C1 segment of cervical spinal cord (tissue), 14 donors: ENCODE measurements at regions not wholly inside any gene's neighbourhood (a gene's known extent, or its start where the extent isn't known, plus 50 kb on each side); places are given as distances from the start of the nearest gene placed in this dataset.

Experiments
- DNase-seq, 14 donors: peaks; one replicate each; lab custom pipeline; 2025; lab: John Stamatoyannopoulos, UW

DNA sequence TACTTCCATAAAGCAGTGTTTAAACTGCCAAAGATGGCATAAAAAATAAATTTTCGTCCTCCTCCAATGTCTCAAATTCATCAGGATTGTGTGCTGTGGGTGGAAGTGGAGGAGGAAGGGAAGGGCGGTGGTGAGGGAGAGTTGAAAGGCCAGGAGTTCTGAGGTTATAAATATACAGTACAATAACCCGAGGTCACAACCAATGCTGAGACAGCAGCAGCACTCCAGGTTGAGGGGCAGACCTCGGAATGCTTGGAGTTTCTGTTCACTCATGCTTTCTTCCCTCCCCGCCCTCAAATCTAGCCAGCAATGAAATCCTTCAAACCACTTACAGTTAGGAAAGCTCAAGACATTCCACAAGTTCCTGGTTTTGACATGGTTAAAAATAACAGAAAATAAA lies 134.0 kb upstream of the SMAD1 start:
- no peak for DNase-seq

DNA sequence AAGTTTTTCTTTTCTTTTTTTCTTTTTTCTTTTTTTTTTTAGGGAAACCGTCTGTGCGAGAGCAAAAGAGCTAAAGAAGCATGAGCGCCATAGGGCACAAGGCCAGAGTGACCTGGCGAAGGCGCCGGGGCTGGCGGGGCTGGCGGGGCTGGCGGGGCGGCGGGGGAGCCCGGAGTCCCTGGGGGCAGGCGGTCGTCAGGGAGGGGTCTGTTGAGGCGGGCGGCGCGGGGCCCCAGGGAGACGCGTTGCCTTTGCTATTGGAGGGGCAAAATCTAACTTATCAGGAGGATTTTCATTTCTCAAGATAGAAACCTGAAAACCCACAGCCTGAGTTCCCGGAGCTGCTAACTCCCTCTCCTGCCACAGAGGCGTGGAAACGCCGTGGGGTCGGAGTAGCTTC lies 135.6 kb upstream of the SMAD1 start:
- no peak for DNase-seq

DNA sequence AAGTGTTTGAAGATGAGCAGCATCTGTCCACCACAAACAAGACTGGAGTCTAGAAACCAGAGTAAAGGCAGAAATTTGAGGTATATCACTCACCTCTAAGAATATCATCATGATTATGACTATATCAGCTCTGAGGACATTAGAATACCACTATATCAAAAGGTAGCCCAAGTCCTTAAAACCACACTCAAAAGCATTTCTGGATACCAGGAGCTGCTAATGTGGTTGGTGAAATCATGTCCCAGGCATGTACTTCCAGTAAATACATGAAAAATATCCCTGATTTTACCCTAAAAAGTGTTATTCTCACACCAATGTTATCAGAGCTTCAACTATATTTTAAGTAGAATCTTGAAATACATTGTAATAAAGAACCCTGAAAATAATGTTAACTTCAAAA lies 136.3 kb upstream of the SMAD1 start:
- no peak for DNase-seq

DNA sequence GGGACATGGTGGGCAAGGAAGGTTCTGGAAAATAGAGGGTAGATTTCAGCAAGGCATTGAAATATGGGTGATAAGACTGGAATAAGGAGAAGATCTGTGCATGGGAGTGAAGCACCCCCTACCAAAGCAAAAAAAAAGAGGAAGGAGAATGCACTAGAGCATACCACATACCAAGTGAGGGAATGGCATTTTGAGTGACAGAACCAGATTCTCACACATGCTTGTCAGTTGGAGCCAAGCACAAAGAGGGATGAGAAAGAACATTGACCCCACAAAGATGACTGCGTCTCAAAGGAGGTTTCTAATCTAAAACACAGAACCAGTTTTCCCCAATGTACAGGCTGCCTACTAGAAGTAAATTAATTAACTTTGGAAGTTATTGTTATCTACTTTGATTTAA lies 140.3 kb upstream of the SMAD1 start:
- DNase-seq = no peak

DNA sequence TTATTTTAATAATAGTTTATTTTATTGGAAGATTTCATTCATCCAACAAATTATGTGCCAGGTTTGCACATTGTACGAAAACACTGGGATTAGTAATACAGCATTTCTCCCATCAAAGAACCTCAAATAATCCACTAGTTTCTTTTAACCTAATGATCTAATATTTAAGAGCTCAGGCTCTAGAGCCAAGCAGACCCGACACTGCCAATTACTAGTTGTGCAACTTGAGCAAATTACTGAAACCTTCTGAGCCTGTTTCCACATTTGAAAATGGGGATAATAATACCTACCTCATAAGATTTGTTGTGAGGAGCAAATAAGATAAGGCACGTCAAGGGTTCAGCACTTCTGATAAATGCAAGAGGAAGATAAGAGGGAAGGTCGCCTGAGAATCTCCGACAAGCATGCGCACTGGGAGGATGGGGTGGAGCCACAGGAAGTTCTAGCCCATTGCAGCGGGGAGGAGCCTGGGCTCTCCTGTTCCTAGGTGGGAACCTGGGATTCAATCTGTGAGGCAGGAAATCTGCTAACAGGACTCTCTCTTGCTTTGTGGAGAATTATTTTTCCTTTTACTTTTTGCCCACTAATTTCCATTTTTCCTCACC lies 141.5 kb upstream of the SMAD1 start:
- no peak for DNase-seq

DNA sequence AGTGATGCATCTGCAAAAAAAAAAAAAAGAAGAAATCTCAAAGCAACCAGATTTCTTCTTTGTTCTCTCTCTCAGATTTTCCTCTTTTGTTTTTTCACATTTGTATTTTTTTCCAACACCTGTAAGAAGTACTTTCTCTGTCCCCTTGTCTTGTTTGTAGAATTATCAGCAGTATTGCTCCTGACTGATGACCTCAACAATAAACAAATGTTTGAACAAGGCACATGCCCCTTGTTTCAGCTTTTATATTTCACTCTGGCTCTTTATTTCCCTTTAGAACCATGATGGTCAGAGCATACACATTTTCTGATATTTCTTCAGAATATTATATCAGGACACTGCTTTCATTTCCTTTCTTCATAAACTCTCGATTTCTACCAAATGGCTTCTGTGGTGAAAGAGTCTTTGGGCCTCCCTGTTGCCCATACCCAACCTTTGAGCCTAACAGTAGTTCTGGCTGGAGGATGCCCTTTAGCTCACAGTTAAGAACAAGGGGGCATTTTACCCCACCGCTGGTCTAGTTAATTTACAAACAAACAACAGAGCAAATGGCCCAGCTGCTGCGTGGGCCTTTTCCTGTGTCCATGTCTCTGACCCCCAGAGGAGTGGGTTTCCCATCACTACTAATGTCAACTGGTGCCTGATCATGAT lies 142.5 kb upstream of the SMAD1 start:
- DNase-seq = no peak

DNA sequence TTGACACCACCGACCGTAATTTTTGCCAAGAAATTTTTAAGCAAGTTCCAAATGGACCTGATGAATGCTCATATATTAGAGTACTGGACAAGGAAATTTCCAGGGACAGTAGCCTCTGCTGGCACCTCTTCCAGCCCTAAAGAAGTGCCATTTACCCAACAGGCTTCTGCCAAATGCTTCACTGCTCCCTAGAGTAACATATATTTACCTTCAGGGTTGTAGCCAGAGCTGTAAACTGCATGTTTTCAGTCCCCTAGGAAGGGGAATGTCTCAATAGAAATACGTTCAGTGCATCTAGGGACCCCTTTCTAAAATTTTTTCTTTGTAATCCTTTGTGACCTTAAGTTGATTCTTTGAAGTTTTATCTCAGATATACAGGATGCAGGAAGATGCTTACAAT lies 143.1 kb upstream of the SMAD1 start:
- DNase-seq = no peak

DNA sequence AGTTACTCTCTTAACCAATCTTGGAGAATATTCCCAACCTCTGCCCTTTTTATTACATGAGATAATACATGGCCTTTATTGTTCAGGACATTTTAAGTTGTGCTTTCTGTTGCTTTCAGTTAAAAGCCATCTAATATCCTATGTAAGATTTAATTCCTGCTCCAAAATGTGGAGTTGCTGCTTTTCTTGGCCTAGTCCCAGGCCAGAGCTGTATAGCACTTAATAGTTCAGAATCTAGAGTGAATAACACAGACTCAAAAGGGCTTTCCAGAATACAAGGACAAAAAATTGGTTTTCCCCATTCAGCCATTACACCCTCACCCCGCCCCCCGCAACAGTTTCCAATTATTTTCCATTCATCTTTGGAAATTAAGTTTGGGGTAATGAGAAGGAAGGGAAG lies 144.3 kb upstream of the SMAD1 start:
- DNase-seq = no peak

DNA sequence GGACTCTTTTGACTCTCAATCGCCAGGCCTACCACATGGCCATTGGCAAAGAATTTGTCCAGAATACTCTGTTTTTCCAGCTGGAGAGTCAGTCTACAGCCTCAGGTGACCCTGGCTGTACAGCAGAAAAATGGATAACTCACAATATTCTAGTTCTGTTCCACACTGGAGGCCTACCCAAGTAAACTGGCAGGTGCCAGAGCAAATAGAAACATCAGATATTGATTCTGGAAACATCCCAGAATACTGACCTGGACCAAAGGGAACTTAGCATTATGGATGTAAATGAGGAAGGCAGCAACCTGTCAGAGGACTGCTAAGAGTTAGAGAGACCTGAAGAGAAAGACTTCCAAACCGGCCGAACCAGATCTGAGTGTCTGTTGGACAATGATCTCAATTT lies 147.9 kb upstream of the SMAD1 start:
- no peak for DNase-seq

DNA sequence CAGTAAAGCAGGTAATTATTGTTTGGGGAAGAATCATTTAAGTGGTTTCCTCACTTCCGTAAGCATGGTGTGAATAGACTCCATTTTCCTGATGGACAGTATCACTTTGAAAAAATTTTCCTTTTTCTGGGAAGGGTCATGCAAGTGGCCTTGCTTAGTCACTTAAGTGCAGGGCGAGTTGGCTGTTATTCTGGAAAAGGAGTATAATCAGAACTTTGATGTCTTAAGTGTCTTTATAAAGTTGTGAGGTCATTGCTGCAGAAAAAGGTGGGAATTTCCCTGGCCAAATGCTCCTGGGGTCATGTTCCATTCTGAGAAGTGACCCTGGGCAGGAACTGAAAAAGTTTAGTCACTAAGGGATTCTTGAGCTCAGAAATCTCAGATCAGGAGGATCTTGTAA lies 146.1 kb upstream of the OTUD4 start:
- DNase-seq = no peak

DNA sequence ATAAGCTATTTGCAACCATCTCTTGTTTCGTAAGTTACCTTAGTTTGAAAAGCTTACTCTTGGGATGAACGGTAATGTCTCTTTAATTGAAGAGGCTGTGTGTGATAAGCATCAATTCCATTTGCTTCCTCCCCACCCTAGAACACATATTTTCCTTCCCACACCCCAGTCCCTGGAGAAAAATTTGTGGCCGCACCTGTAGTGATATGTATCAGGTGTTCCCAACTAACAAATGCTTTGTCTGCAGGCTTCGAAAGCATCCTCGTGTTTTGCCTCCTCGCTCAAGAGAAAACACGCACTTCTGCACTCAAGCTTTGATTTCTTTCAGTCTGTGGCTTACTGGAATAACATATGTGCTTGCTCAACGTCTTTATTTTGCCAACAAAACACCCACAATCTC lies 143.8 kb upstream of the OTUD4 start:
- no peak for DNase-seq

DNA sequence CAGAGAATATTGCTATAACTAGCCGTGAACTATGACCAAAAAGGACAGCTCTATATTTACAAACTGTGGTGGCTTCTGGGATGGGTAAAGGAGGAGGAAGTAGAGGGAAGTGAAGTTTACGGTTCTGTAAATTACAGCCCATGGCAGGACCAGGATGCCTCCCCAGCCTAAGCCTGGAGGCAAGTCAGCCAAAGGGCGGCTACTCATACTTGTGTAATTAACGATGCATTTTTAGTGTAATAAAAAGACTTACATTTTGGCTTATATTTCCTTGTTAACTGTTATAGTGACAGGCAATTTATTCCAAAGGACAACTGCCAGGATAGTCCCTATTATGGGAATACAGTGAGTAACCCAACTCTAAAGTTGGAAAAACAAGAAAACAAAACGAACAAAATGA lies 139.9 kb upstream of the OTUD4 start:
- DNase-seq = no peak

DNA sequence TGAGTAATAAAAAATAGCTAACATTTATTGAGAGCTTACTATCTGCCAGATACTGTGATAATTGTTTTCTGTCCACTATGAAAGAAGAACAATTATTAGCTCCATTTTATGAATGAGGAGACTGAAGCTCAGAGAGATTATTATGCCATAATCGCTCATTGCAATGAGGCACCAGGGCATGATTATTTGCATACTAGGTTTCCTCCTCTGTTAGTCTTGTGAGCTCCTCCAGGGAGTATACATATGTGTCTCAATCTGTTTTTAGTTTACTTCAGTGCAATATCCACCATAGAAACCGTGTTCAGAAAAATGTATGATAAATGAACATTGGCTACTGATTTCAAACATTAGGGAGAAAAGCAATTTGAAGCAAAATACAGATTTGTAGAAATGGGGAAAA lies 139.4 kb upstream of the OTUD4 start:
- DNase-seq = no peak

DNA sequence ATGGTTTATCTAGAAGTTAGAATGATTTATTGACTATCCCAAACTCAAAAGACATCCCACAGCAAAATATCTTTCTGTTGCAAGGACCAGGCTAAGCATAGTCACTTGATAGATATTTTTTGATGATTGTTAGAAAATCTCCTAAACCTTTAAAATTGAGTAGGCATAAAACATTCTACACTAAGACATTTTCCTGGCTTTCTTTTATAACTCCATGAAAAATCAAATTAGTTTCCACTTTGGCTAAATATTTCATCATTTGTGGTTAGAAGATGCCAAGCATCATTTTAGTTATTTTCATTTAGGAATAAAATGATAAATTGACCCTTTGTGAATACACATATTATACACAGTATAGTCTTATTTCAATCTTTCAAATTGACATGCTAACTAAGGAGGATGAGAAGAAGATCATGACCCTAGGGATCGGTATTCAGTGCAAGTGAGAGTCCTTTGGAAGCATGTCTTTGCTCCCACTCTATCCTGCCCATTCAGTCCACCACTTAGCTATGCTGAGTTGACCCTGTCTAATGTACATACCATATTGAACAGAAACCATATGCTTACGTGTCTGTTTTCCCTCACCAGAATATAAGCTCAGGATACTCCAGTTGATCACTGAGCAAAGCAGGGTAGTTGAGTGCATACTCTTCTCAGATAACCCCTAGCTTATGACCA lies 136.6 kb upstream of the OTUD4 start:
- DNase-seq = no peak

DNA sequence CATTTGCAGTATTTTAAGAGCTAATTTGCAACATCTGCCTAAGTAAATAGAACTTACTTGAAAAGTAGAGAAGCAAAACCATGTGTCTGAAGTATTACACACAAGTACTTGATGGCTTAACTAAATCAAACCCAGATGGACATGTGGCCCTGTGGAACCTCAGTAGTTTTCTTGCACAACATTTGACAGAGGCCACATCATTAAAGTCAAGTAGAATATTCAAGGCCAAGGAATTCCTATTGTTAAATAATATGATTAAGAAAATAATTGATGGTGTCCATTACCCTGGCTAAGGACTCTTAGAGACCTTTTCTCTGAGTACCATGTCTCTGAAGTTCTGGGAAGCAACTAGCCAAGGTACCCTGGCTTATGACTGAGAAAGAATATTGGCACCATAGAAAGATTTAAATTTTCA lies 135.4 kb upstream of the OTUD4 start:
- no peak for DNase-seq

DNA sequence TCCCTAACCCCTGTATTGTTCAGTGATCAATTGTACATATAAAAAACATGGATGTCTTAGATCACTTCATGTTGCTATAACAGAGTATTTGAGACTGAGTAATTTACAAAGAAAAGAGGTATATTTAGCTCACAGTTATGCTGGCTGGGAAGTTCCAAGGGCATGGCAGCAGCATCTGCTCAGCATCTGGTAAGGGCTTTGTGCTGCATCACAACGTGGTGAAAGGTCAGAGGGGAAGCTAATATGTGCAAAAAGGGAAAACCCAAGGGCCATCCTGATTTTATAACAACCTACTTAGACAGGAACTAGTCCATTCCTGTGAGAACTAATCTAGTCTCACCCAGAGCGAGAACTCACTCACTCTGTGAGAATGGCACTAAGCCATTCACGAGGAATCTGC lies 128.2 kb upstream of the OTUD4 start:
- DNase-seq = no peak

DNA sequence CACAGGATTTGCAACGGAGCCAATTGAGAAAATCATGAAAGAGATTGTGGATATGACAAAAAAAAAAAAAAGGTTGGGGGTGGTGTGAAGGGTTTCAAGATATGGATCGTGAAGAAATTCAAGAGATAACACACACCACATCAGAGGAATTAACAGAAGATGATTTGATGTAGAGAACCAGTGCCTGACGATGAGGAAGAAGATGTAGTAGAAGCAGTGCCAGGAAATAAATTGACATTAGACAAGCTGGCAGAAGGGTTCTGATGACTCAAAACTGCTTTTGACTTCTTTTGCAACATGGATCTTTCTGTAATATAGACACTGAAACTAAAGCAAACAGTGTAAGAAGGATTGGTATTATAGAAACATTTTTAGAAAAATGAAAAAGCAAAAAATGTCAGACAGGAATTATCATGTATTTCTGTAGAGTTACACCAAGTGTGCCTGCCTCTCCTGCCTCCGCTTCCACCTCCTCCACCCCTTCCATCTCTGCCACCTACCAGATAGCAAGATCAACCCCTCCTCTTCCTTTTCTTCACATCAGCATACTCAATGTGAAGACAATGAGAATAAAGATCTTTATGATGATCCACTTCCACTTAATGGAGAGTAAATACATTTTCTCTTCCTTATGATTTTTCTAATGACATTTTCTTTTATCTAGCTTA lies 127.5 kb upstream of the OTUD4 start:
- DNase-seq = no peak

DNA sequence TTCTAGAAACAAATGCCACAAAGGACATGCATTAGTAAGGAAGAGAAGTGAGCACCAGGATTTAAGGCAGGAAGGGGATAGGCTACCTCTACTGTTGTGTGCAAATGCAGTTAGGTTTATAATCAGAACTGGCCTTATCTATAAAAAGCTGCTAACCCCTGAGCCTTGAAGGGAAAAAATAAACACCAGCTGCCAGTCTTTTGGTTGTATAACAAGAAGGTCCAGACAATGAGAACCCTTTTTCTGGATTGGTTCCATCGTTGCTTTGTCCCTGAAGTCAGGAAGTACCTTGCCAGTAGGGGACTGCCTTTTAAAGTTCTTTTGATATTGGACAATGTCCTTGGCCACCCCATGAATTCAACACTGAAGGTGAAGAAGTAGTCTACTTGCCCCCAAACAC lies 126.7 kb upstream of the OTUD4 start:
- DNase-seq = no peak

DNA sequence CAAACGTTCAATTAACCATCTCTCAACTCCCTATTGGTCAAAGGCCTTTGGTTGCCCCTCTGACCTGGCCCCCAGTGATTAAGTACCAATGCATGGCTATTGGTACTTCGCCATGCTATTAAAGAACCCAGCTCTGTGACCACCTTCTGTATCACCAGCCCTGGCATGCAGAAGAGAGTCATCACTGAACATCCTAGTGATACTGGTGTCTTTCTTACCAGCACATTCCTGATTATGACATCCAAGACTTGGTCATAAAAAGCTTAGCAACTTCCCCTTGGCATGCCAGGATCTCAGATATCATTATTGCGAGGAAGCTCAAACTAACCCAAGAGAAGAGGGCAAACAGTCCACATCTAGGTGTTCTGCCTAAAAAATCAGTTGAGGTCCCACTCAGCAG lies 122.3 kb upstream of the OTUD4 start:
- no peak for DNase-seq

DNA sequence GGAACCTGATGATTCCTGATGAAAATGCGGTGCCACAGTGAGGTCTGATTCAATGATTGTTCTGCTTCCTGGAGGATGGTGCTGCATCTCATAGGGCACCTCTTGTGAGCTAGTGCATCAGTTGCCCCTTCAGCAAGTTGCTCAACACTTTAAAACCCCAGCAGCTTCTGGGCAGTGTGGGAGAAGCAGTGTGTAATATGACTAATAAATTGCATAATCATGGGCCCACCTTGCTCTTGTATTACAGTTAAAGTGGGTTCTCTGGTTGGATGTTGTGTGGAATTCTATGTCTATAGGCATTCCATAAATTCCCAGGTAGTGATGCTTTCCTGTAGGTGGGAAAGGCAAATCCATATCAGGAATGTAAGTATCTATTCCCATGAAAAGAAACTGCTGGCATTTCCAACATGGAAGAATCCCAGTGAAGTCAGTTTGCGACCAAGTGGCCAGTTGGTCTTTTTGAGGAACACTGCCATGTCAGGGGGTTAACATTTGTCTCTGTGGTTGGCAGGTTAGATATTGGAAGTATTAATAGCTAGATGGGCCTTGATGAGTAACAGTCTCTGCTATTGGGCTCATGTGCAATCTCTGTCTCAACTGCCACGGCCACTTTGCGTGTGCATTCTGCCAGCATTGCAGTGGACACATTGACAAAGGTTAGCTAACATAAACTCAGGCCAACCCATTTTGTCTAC lies 121.1 kb upstream of the OTUD4 start:
- no peak for DNase-seq

DNA sequence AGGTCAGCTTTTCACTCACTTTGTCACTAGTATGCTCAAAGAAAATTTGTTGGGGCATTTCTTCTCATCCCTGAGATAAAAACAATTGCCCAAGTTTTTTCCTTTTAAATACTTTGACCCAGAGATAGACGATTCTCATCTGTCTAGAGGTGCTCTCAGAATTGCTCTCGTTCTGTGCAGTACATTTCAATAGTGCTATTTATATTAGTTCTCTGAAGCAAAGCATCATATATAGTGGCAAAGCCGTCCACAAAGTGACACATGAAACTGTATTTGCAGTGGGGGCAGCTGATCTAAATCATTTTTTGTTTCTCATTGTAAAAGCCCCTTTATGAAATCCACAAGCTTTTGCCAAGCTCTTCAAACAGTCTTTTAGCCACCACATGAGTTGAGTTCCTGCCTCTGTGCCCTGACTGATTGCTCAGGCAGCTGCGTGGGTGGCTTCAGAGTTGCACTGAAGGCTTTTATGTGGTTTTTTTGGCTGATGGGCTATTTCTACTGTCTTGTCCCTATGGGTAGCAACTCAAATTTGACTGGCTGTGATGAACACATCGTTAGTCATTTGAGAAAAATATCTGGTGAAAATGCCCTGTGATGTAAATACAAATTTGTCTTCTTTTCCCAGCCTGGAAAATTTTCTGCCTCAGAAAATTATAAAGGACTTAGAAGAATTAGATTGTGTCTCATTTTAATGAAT lies 119.1 kb upstream of the OTUD4 start:
- no peak for DNase-seq

DNA sequence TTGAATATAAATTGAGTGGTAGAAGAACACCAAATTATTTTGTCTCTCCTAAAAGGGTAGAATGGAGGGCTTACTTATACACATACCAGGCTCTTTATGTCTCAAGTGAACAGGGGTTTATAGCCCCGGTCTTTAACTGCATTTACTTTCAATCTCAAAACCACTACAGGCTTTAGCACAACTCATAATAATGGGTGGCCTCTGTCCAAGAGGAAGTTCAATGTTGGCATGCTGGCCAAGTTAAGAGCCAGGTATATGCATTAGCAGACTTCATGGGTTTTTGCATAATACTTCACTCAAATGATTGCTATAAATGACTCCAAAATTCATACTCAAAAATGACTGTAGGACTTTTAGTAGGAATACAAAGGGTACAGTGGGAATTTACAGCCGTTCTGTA lies 118.5 kb upstream of the OTUD4 start:
- DNase-seq = no peak
